ENCODE measurements at regions not wholly inside any gene's neighbourhood (a gene's known extent, or its start where the extent isn't known, plus 50 kb on each side); places are given as distances from the start of the nearest gene placed in this dataset.

DNA sequence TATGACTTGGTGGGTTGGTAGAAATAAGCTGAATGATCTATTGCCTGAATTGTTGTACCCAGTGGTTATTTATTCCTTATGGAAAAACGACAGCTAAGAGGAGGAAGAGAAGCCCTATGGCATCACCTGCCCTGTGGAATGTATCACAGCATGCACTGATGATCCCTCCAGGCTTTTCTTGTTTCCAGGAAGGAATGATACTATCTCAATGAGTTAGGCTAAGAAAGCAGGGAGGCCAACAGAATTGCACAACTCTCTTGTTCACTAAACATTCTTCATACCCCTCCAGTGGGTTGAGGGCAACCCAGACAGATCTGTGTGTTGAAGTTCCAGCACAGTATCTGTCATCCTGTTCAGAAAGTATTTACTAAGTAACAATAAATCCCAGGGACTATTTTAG, 1001.7 kb upstream of the GYPC start:
- 0% methylated on average over 1 of the region's 1 CpG for WGBS (ENCODE audit: low lambda C conversion rate)
- no peak for FAIRE-seq
- BruUV-seq (replicated peaks): no TSS peak
- H3K4me2 ChIP-seq (ENCODE audit: low read depth, low read length): no peak overlapping the region
- ATAC-seq: no peak
- H3K27me3 ChIP-seq (ENCODE audit: control insufficient read depth in 1 of 2, insufficient read depth in 2 of 2, low read length in 2 of 2): no peaks in the 10 kb centered on the region
- no peak overlapping the region for H2AFZ ChIP-seq (ENCODE audit: low read length)
- no peak for DNase-seq (ENCODE audit: low spot score)
- POLR2A ChIA-PET: no interaction called here
- TF ChIP-seq SRSF1 (optimal IDR thresholded peaks at IDR 0.05; ENCODE audit: low read depth, low read length): no peak
- TF ChIP-seq MTERF4 (CRISPR knock-in tag; IDR thresholded peaks at IDR 0.05): no peak
- no peak for TF ChIP-seq AFF4 (CRISPR knock-in tag; IDR thresholded peaks at IDR 0.05)
- TF ChIP-seq HHEX (CRISPR knock-in tag; IDR thresholded peaks at IDR 0.05): no peak
- TF ChIP-seq, protein P1, sequence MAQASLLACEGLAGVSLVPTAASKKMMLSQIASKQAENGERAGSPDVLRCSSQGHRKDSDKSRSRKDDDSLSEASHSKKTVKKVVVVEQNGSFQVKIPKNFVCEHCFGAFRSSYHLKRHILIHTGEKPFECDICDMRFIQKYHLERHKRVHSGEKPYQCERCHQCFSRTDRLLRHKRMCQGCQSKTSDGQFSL (CRISPR knock-in tag; IDR thresholded peaks at IDR 0.05): no peak
- TF ChIP-seq ARID5B (CRISPR knock-in tag; IDR thresholded peaks at IDR 0.05): no peak
- TF ChIP-seq ZNF580 (CRISPR knock-in tag; IDR thresholded peaks at IDR 0.05; ENCODE audit: borderline replicate concordance, low read depth): no peak
- no peak for TF ChIP-seq RBAK (CRISPR knock-in tag; IDR thresholded peaks at IDR 0.05)
- no peak for TF ChIP-seq ZNF776 (CRISPR knock-in tag; IDR thresholded peaks at IDR 0.05)
- no peak for TF ChIP-seq KAT8 (CRISPR knock-in tag; IDR thresholded peaks at IDR 0.05)
- no peak for TF ChIP-seq KDM6A (CRISPR knock-in tag; IDR thresholded peaks at IDR 0.05; ENCODE audit: low read depth)
- TF ChIP-seq, protein P2, sequence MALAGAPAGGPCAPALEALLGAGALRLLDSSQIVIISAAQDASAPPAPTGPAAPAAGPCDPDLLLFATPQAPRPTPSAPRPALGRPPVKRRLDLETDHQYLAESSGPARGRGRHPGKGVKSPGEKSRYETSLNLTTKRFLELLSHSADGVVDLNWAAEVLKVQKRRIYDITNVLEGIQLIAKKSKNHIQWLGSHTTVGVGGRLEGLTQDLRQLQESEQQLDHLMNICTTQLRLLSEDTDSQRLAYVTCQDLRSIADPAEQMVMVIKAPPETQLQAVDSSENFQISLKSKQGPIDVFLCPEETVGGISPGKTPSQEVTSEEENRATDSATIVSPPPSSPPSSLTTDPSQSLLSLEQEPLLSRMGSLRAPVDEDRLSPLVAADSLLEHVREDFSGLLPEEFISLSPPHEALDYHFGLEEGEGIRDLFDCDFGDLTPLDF (CRISPR knock-in tag; IDR thresholded peaks at IDR 0.05): no peak
- intact Hi-C loops (cut with micrococcal nuclease; ENCODE audit: unreplicated experiment): no loop called here
- no peaks in the 10 kb centered on the region for H3K79me2 ChIP-seq (ENCODE audit: insufficient read depth, low read length)
- no peaks in the 10 kb centered on the region for H3K36me3 ChIP-seq (replicated peaks in 1 of 2; ENCODE audit: control insufficient read depth in 1 of 2, insufficient read depth in 2 of 2, low read length in 2 of 2)
- CTCF ChIA-PET (ENCODE audit: low intra/inter-chr PET ratio, low total read pairs): no interaction called here
- H4K20me1 ChIP-seq (ENCODE audit: insufficient read depth, low read length): no peaks in the 10 kb centered on the region
- no peak overlapping the region for H3K4me3 ChIP-seq (replicated peaks in 1 of 3; ENCODE audit: insufficient read depth in 1 of 3, low read depth in 2 of 3, low read length in 3 of 3)
- H3K9me3 ChIP-seq (ENCODE audit: low read length): peaks cover 31% of the 10 kb centered on the region
- in situ Hi-C loops (cut with HindIII; ENCODE audit: extremely low pct_ligation_motif_present, low pct_unique_long_range_greater_than_20kb): no loop called here
- no peak overlapping the region for H3K9ac ChIP-seq (ENCODE audit: insufficient read depth, low read depth, low read length)
- no peak overlapping the region for H3K27ac ChIP-seq (ENCODE audit: extremely low read length, insufficient read depth, low read length)
- H3K4me1 ChIP-seq (ENCODE audit: insufficient read depth, low read length): no peaks in the 10 kb centered on the region

All from HepG2 (cell line).